GM12892 (cell line): ENCODE measurements at regions not wholly inside any gene's neighbourhood (a gene's known extent, or its start where the extent isn't known, plus 50 kb on each side); places are given as distances from the start of the nearest gene placed in this dataset.

ENCODE experiments used
- DNase-seq: peaks from one replicate; pipeline ENCODE4 v3.0.0; 2011; ENCODE audit not compliant: insufficient read length
- FAIRE-seq: peaks from 2 replicates; lab custom pipeline; 2011; peaks lifted over from hg19 to GRCh38; lab: Jason Lieb, UNC
- POLR2A ChIP-seq: IDR thresholded peaks from 2 replicates; pipeline ENCODE4 v1.6.1; 2011; ENCODE audit warnings: low read depth, low read length, control low read depth
- POLR2AphosphoS5 ChIP-seq: IDR thresholded peaks from 2 replicates; pipeline ENCODE4 v1.6.1; 2011; ENCODE audit warnings: low read depth, low read length, control low read depth
- TAF1 ChIP-seq: IDR thresholded peaks from 2 replicates; pipeline ENCODE4 v1.6.1; 2011; ENCODE audit warnings: low read depth, mild to moderate bottlenecking, control low read depth, low read length, borderline replicate concordance

DNA sequence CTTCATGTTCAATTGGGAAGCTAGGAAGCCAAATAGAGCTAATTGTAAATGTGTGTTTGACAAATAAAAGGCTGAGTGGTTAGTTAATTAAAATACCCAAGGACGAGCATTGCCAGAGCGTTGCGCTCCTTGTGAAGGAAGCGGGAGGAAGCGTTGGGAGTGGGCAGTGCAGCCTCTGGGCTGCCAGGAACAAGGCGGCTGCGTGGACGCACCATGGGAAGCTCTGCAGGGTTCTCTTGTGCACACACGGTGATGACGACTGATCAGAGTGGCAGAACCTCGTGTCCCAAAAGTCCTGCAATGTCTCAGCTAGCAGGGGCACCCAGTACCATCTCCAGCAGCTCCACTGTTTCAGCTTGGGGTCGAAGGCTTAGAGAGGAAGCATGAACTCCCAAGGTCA is 546.6 kb upstream of the TMEM132C start:
- FAIRE-seq (no peak), DNase-seq (no peak)
- no peak for TF ChIP-seq POLR2AphosphoS5

DNA sequence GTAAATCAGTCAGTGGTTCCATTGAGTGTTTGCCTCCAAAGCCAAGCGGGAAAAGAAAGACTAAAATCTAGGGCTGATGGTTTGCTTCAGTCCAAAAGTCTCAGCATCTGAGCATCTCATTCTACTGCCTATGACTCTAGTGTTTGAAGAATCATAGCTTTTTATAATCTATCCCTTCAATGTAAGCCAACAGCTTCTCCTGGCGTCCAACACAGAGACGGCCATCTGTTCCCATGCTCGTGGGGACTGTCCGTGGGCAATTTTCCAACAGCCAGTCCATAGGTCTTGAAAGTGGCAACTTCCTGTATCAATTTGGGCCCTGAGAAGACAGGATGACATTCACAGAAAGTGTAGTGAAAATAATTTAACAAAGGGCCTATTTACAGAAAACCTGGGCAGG is 544.4 kb upstream of the TMEM132C start:
- DNase-seq = no peak
- no peak for TF ChIP-seq POLR2A
- no peak for FAIRE-seq

DNA sequence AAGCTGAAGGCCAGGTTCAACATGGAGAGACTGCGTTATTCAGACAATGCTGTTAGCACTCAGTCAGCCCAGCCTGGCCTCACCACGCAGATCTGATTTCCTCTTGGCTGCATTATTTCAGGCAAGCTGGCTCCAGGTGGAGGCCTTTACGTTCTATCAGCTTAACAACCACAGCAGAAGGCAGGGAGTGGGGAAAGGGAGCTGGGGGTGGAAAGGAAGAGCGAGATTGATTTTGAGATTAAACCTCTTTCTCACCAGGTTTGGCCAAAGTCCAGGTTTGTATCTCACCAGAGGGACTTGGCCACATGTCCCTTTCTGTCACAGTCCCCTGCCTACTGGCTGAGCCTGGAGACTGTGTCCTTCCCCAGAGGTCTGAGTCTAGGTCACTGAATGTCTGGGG is 543.7 kb upstream of the TMEM132C start:
- no peak for DNase-seq
- no peak for FAIRE-seq
- TF ChIP-seq POLR2AphosphoS5 (no peak), POLR2A (no peak), TAF1 (no peak)

GRCh38 chr12:127726671-127727315 is 540.2 kb upstream of the TMEM132C start:
- TF ChIP-seq POLR2A (no peak), TAF1 (no peak), POLR2AphosphoS5 (no peak)
- DNase-seq (no peak), FAIRE-seq (no peak)

GRCh38 chr12:127728285-127728684 is 538.7 kb upstream of the TMEM132C start:
- TF ChIP-seq POLR2AphosphoS5 (no peak), TAF1 (no peak), POLR2A (no peak)
- FAIRE-seq = no peak
- no peak for DNase-seq

- no peak for TF ChIP-seq POLR2AphosphoS5
- TF ChIP-seq TAF1 = no peak
- no peak for TF ChIP-seq POLR2A
- no peak for FAIRE-seq
Measured at GRCh38 chr12:127728729-127729128, 538.2 kb upstream of the TMEM132C start.

DNA sequence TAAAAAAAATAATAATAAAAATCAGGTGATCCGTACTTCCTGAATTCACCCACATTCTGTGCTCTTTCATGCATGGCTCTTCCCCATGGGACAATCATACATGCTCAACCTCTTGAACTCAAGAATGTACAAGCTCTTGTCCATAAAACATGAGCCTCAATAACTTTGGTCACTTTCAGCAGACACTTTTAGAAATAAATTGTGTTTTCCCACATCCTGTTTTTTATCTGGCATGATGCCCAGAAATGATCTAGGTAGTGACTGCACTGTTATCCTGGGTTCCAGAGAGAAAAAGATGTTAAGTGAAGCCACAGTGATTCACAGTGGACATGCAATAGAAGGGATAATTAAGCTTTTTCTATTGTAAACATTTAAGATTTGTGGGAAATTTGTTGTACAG is 537.6 kb upstream of the TMEM132C start:
- no peak for TF ChIP-seq POLR2AphosphoS5
- no peak for TF ChIP-seq POLR2A
- no peak for TF ChIP-seq TAF1
- DNase-seq (no peak), FAIRE-seq (no peak)

More at GRCh38 chr12:127728729-127729128, 538.2 kb upstream of the TMEM132C start:
- DNase-seq = no peak

GRCh38 chr12:127731657-127732056 is 535.3 kb upstream of the TMEM132C start:
- no peak for TF ChIP-seq TAF1
- no peak for TF ChIP-seq POLR2A
- no peak for TF ChIP-seq POLR2AphosphoS5
- FAIRE-seq (no peak), DNase-seq (no peak)

GRCh38 chr12:127742231-127742630 is 524.7 kb upstream of the TMEM132C start:
- DNase-seq (no peak), FAIRE-seq (no peak)
- TF ChIP-seq POLR2A (no peak), TAF1 (no peak), POLR2AphosphoS5 (no peak)

- DNase-seq (no peak), FAIRE-seq (no peak)
- TF ChIP-seq TAF1 = no peak
- no peak for TF ChIP-seq POLR2A
- no peak for TF ChIP-seq POLR2AphosphoS5
Measured at GRCh38 chr12:127745469-127746212, 521.3 kb upstream of the TMEM132C start.

DNA sequence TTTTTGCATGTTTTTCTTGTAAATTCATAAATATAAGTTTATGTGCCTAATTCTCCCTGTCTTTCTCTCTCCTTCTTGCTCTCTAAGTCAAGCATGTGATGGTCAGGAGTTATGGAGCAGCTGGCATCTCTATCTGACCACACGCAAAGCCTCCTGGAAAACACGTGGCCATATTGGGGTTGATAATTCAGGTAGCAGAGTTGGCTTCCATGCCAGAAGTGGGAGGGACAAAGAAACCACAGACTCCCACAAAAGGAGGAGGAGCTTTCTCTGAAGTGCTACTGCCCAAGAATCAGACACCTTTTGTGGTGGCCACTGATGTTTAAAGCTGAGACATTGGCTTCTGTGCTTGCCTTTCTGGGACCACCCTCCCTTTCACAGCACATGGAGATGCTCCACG is 517.6 kb upstream of the TMEM132C start:
- FAIRE-seq = no peak
- no peak for TF ChIP-seq POLR2A
- TF ChIP-seq POLR2AphosphoS5 = no peak
- TF ChIP-seq TAF1 = no peak
- DNase-seq = no peak

GRCh38 chr12:127750076-127750840 is 516.7 kb upstream of the TMEM132C start:
- FAIRE-seq = no peak
- DNase-seq = no peak
- TF ChIP-seq POLR2AphosphoS5 (no peak), TAF1 (no peak), POLR2A (no peak)
